ENCODE measurements at regions not wholly inside any gene's neighbourhood (a gene's known extent, or its start where the extent isn't known, plus 50 kb on each side); places are given as distances from the start of the nearest gene placed in this dataset.

DNA sequence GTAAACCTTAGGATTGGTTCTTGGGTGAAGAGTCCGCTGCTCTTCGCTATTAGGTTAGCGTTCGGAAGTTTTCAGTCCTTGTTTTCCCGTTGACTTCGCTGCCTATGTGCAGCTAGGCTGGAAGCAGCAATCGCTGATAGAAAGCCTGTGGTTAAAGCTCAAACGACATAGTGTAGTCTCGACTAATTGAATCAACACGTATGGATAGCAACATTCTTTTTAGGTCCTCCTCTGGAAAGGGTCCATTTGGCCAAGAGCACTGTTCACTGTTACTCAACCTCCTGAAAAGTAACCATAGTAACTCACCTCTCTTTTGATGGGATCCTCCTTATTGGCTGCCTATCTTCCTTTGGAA is 355.5 kb downstream of the SNAPC1 start:
- in situ Hi-C loops (cut with MboI; ENCODE audit: low sequenced_read_pairs, unreplicated experiment): no loop called here
- DNase-seq (ENCODE audit: low spot score): peak; percentile 10

GRCh38 chr14:62118461-62118860 is 356.2 kb downstream of the SNAPC1 start:
- in situ Hi-C loops (cut with MboI; ENCODE audit: low sequenced_read_pairs, unreplicated experiment): no loop called here
- TF ChIP-seq, protein P1, sequence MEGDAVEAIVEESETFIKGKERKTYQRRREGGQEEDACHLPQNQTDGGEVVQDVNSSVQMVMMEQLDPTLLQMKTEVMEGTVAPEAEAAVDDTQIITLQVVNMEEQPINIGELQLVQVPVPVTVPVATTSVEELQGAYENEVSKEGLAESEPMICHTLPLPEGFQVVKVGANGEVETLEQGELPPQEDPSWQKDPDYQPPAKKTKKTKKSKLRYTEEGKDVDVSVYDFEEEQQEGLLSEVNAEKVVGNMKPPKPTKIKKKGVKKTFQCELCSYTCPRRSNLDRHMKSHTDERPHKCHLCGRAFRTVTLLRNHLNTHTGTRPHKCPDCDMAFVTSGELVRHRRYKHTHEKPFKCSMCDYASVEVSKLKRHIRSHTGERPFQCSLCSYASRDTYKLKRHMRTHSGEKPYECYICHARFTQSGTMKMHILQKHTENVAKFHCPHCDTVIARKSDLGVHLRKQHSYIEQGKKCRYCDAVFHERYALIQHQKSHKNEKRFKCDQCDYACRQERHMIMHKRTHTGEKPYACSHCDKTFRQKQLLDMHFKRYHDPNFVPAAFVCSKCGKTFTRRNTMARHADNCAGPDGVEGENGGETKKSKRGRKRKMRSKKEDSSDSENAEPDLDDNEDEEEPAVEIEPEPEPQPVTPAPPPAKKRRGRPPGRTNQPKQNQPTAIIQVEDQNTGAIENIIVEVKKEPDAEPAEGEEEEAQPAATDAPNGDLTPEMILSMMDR (IDR thresholded peaks at IDR 0.05; ENCODE audit: borderline replicate concordance, control extremely low read depth, extremely low read depth, insufficient read depth, missing control alignments): no peak
- DNase-seq (ENCODE audit: low spot score): no peak

More for the DNA sequence above, 355.5 kb downstream of the SNAPC1 start:
- TF ChIP-seq, protein P1 (IDR thresholded peaks at IDR 0.05; ENCODE audit: borderline replicate concordance, control extremely low read depth, extremely low read depth, insufficient read depth, missing control alignments): no peak

DNA sequence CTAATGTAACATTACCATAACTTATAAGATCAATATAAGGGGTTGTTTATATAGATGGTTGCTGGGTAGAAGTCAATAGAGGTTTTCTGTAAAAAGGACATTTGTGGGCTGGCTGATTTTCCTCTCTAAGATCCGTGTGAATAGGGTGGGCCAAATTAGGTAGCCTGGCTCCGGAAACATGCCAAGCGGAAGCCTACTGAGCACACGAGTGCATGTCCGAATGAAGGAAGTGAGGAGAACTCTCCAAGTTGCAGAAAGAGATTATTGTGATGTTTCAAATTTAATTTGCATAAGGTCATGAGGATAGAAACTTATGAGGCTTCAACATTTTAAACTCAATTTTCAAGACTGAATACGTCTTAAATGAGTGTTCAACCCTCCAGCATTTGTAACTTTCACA is 356.7 kb downstream of the SNAPC1 start:
- TF ChIP-seq, protein P1 (IDR thresholded peaks at IDR 0.05; ENCODE audit: borderline replicate concordance, control extremely low read depth, extremely low read depth, insufficient read depth, missing control alignments): no peak
- no peak for DNase-seq (ENCODE audit: low spot score)
- in situ Hi-C loops (cut with MboI; ENCODE audit: low sequenced_read_pairs, unreplicated experiment): no loop called here

DNA sequence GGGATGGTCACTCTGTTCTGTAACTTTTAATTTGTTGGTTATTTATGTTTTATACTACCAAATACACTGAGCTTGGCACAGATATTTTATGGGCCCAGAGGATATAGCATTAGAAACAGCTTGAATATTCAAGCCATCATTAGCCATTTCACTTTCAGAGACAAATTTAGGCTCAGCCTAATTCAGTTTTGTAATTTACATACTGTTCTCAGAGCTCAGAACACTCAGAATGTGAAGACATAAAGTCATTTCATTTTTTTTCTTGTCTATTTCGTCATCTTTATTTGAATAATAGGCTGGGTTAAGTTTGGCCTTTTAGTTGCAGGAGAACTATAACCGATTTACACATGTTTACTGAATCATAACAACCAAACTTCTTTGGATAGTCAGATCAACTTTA is 361.7 kb downstream of the SNAPC1 start:
- in situ Hi-C loops (cut with MboI; ENCODE audit: low sequenced_read_pairs, unreplicated experiment): loop anchor here (10.0 kb wide), 1 partner anchor 199 kb away; no protein-coding TSS in a partner anchor
- no peak for DNase-seq (ENCODE audit: low spot score)
- TF ChIP-seq, protein P1 (IDR thresholded peaks at IDR 0.05; ENCODE audit: borderline replicate concordance, control extremely low read depth, extremely low read depth, insufficient read depth, missing control alignments): no peak

DNA sequence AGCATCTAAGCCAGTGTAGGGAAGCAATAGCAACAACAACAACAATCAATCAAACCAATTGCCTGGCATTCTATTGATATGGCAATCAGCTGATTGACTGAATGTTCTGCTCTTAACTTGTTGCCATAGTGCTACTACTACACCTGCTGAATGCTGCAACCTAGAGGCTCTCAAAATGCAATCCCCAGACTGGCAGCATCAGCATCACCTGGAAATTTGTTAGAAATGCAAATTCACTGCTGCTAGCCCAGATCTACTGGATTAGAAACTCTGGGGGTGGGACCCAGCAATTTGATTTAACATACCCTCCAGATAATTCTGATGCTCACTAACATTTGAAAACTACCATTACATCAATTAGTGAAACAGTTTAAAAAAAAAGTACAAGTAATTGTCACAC is 363.6 kb downstream of the SNAPC1 start:
- in situ Hi-C loops (cut with MboI; ENCODE audit: low sequenced_read_pairs, unreplicated experiment): loop anchor here (10.0 to 25.0 kb wide), 2 partner anchors 201 to 663 kb away; no protein-coding TSS in a partner anchor
- TF ChIP-seq, protein P1 (IDR thresholded peaks at IDR 0.05; ENCODE audit: borderline replicate concordance, control extremely low read depth, extremely low read depth, insufficient read depth, missing control alignments): no peak
- no peak for DNase-seq (ENCODE audit: low spot score)

GRCh38 chr14:62126879-62127478 is 364.8 kb downstream of the SNAPC1 start:
- in situ Hi-C loops (cut with MboI; ENCODE audit: low sequenced_read_pairs, unreplicated experiment): loop anchor here (10.0 to 25.0 kb wide), 2 partner anchors 202 to 665 kb away; no protein-coding TSS in a partner anchor
- TF ChIP-seq, protein P1 (IDR thresholded peaks at IDR 0.05; ENCODE audit: borderline replicate concordance, control extremely low read depth, extremely low read depth, insufficient read depth, missing control alignments): peak; percentile 62
- peak; percentile 30 for DNase-seq (ENCODE audit: low spot score)

All from GM13976 (cell line).